Epithelial cell of esophagus (primary cell): ENCODE measurements at regions not wholly inside any gene's neighbourhood (a gene's known extent, or its start where the extent isn't known, plus 50 kb on each side); places are given as distances from the start of the nearest gene placed in this dataset.
A peak's percentile ranks its signal among the peaks of the same experiment; 100 is the strongest.

Source experiments
- DNase-seq: peaks from one replicate; pipeline ENCODE4 v3.0.0; 2010; ENCODE audit warnings: low read depth
- H3K4me3 ChIP-seq: 2 replicates; pipeline ENCODE4 v1.5.1; 2011; ENCODE audit warnings: mild to moderate bottlenecking, low read length, control low read depth
- TF ChIP-seq, protein P1 (sequence below): IDR thresholded peaks from 2 replicates; pipeline ENCODE4 v1.5.1; 2011; ENCODE audit warnings: low read depth, mild to moderate bottlenecking, low read length, control low read depth, inconsistent platforms; ENCODE audit not compliant: insufficient read depth; ENCODE audit errors: missing control alignments

DNA sequence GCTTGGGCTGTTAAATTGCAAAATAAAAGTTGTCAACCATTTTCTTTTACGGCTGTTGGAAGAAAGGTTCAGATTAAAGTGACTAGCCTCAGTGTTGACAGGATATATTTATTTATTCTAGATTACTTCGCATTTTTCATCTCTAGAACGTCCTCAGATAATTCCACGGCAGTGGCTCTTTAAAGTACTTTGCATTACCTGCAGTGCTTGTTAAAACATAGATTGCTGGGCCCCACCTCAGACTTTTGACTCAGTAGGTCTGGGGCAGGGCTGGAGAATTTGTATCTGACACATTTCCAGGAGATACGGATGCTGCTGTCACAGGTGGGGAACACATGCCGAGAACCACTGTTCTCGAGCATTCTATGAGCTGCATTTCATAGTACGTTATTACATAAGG, 292.7 kb downstream of the EDEM1 start:
- TF ChIP-seq, protein P1, sequence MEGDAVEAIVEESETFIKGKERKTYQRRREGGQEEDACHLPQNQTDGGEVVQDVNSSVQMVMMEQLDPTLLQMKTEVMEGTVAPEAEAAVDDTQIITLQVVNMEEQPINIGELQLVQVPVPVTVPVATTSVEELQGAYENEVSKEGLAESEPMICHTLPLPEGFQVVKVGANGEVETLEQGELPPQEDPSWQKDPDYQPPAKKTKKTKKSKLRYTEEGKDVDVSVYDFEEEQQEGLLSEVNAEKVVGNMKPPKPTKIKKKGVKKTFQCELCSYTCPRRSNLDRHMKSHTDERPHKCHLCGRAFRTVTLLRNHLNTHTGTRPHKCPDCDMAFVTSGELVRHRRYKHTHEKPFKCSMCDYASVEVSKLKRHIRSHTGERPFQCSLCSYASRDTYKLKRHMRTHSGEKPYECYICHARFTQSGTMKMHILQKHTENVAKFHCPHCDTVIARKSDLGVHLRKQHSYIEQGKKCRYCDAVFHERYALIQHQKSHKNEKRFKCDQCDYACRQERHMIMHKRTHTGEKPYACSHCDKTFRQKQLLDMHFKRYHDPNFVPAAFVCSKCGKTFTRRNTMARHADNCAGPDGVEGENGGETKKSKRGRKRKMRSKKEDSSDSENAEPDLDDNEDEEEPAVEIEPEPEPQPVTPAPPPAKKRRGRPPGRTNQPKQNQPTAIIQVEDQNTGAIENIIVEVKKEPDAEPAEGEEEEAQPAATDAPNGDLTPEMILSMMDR = no peak
- no peak overlapping the region for H3K4me3 ChIP-seq
- DNase-seq = no peak

- TF ChIP-seq, protein P1 = no peak
- no peak for DNase-seq
- no peak overlapping the region for H3K4me3 ChIP-seq
Observed at GRCh38 chr3:5485427-5485826, 297.9 kb downstream of the EDEM1 start.

DNA sequence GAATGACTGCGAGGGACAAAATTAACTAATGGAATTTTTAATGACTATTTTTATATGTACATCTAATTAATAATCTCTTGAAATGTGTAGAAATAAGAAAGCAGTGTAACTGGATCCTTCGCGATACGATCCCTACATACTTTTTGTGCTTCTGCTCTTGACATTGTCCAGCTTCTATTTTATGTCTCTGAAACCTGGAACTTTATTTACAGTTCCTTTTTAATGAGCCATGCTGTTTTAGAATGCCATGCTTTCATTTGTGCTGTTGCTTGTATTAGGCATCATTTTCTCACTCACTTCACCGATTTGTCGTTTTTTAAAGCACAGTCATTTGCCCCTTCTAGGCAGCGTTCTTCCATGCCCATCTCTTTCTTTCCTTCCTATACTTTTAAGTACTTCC, 301.3 kb downstream of the EDEM1 start:
- DNase-seq = no peak
- TF ChIP-seq, protein P1 = no peak
- H3K4me3 ChIP-seq = no peak overlapping the region

- TF ChIP-seq, protein P1 = no peak
- no peak for DNase-seq
- H3K4me3 ChIP-seq = no peak overlapping the region
Observed at GRCh38 chr3:5489536-5489935, 302.0 kb downstream of the EDEM1 start.

DNA sequence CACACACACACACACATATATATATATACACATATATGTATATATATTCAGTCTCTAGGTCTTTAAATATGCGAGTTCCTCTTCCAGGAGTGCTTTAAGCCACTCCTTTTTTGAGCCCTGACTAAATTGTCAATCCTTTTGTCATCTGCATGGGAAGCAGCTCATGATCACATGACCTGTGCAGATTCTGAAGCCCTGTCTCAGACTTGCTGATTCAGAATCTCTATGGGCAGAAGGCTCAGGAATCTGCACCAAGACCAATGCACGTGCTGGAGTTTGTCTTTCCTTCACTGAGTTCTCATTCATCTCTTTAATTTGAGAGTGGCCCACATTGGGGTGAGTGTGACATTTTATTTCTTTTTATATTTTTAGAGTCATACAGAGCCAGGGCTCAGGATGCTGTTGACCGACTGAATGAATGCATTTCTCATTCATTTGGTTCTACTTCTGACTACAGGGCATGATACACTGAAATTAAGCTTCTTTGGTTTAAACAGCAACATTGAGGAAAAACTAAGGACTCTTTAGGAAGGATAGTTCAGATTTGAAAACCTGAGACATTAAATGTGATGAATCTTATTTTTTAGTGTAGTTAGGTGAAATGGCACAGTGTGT, 307.5 kb downstream of the EDEM1 start:
- no peak overlapping the region for H3K4me3 ChIP-seq
- peak; percentile 19 for DNase-seq
- TF ChIP-seq, protein P1 = no peak

DNA sequence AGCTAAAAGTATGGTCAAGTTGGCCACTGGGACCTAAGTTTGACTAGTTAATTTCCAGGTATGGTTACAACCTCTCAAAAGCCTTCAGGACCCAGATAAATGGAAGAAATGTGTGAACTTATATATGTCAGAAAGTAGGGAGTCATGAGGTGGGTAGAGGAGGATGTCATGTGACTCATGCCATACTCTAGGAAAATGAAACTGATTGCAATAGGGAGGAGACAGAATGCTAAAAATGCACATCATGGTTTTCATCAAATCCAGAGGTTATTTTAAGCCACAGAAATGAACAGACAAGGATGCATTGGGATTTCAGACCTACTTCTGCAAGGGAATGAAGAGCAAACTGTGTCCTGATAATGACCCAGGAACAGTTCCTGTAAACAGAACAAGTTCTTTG, 310.0 kb downstream of the EDEM1 start:
- H3K4me3 ChIP-seq = no peak overlapping the region
- DNase-seq = no peak
- TF ChIP-seq, protein P1 = no peak

GRCh38 chr3:5498981-5499380, 311.5 kb downstream of the EDEM1 start:
- TF ChIP-seq, protein P1 = no peak
- DNase-seq = no peak
- H3K4me3 ChIP-seq = no peak overlapping the region
